ENCODE measurements at regions not wholly inside any gene's neighbourhood (a gene's known extent, or its start where the extent isn't known, plus 50 kb on each side); places are given as distances from the start of the nearest gene placed in this dataset.

GRCh38 chr1:222284466-222284865 lies 263.4 kb downstream of the HHIPL2 start:
- DNase-seq: no peak

GRCh38 chr1:222283147-222283768 lies 264.6 kb downstream of the HHIPL2 start:
- no peak for DNase-seq

- no peak for DNase-seq
Observed at GRCh38 chr1:222279591-222279990, 268.3 kb downstream of the HHIPL2 start.

GRCh38 chr1:222278501-222278900 lies 269.4 kb downstream of the HHIPL2 start:
- no peak for DNase-seq

GRCh38 chr1:222275729-222276465 lies 272.0 kb downstream of the HHIPL2 start:
- DNase-seq: peak; percentile 0

- DNase-seq: no peak
Observed at GRCh38 chr1:222275001-222275728, 272.7 kb downstream of the HHIPL2 start.

GRCh38 chr1:222266223-222267196 lies 281.4 kb downstream of the HHIPL2 start:
- no peak for DNase-seq

- no peak for DNase-seq
Observed at GRCh38 chr1:222263791-222264190, 284.1 kb downstream of the HHIPL2 start.

GRCh38 chr1:222257027-222257426 lies 290.9 kb downstream of the HHIPL2 start:
- DNase-seq: no peak

- DNase-seq: no peak
Observed at GRCh38 chr1:222256058-222256457, 291.8 kb downstream of the HHIPL2 start.

- no peak for DNase-seq
Observed at GRCh38 chr1:222252788-222253187, 295.1 kb downstream of the HHIPL2 start.

- no peak for DNase-seq
Observed at GRCh38 chr1:222251847-222252246, 296.1 kb downstream of the HHIPL2 start.

GRCh38 chr1:222250376-222250775 lies 297.5 kb downstream of the HHIPL2 start:
- no peak for DNase-seq

GRCh38 chr1:222247811-222248310 lies 300.0 kb downstream of the HHIPL2 start:
- no peak for DNase-seq

GRCh38 chr1:222247081-222247480 lies 300.8 kb downstream of the HHIPL2 start:
- DNase-seq: no peak

- no peak for DNase-seq
Observed at GRCh38 chr1:222243902-222244301, 304.0 kb downstream of the HHIPL2 start.

- DNase-seq: no peak
Observed at GRCh38 chr1:222242492-222242891, 305.4 kb downstream of the HHIPL2 start.

- peak; percentile 58 for DNase-seq
Observed at GRCh38 chr1:222241410-222241809, 306.5 kb downstream of the HHIPL2 start.

- DNase-seq: no peak
Observed at GRCh38 chr1:222240536-222241181, 307.2 kb downstream of the HHIPL2 start.

- no peak for DNase-seq
Observed at GRCh38 chr1:222239130-222239529, 308.8 kb downstream of the HHIPL2 start.

GRCh38 chr1:222234351-222234750 lies 313.6 kb downstream of the HHIPL2 start:
- no peak for DNase-seq
